Astrocyte of the cerebellum (primary cell): ENCODE measurements at regions not wholly inside any gene's neighbourhood (a gene's known extent, or its start where the extent isn't known, plus 50 kb on each side); places are given as distances from the start of the nearest gene placed in this dataset.

ENCODE experiments used
- DNase-seq: peaks from one replicate; pipeline ENCODE4 v3.0.0-alpha.2; 2011; ENCODE audit warnings: low read depth
- H3K4me3 ChIP-seq: 2 replicates; pipeline ENCODE4 v1.5.1; 2011; ENCODE audit warnings: mild to moderate bottlenecking, low read depth, low read length, moderate library complexity
- CTCF ChIP-seq: IDR thresholded peaks from 2 replicates; pipeline ENCODE4 v1.5.1; 2012; ENCODE audit warnings: low read length, low read depth, moderate library complexity, mild to moderate bottlenecking; ENCODE audit errors: missing control alignments
- in situ Hi-C: cut with HindIII; loops from 2 replicates; pipeline ENCODE4 v1.10.0; 2017; ENCODE audit warnings: low sequenced_read_pairs

GRCh38 chr10:125473143-125473793, 209.7 kb downstream of the TEX36 start:
- no peak for TF ChIP-seq CTCF
- DNase-seq: no peak
- H3K4me3 ChIP-seq: no peak overlapping the region
- in situ Hi-C loops: no loop called here

- no peak for DNase-seq
- no peak for TF ChIP-seq CTCF
- in situ Hi-C loops: no loop called here
- H3K4me3 ChIP-seq: no peak overlapping the region
These were observed 210.9 kb downstream of the TEX36 start for GRCh38 chr10:125472010-125472607.

- in situ Hi-C loops: no loop called here
- DNase-seq: no peak
- no peak for TF ChIP-seq CTCF
- no peak overlapping the region for H3K4me3 ChIP-seq
These were observed 214.7 kb downstream of the TEX36 start for GRCh38 chr10:125468278-125468677.

GRCh38 chr10:125466685-125467084, 216.3 kb downstream of the TEX36 start:
- TF ChIP-seq CTCF: no peak
- no peak for DNase-seq
- no peak overlapping the region for H3K4me3 ChIP-seq
- in situ Hi-C loops: no loop called here

- TF ChIP-seq CTCF: no peak
- in situ Hi-C loops: no loop called here
- DNase-seq: no peak
- no peak overlapping the region for H3K4me3 ChIP-seq
These were observed 220.1 kb downstream of the TEX36 start for GRCh38 chr10:125462845-125463244.

- no peak for TF ChIP-seq CTCF
- no peak overlapping the region for H3K4me3 ChIP-seq
- DNase-seq: no peak
- in situ Hi-C loops: no loop called here
These were observed 222.6 kb downstream of the TEX36 start for GRCh38 chr10:125460326-125460725.
